H1 (cell line): ENCODE measurements at regions not wholly inside any gene's neighbourhood (a gene's known extent, or its start where the extent isn't known, plus 50 kb on each side); places are given as distances from the start of the nearest gene placed in this dataset.

ENCODE experiments used
- KDM5A ChIP-seq: fragments of 200-600 bp; IDR thresholded peaks from 2 replicates; pipeline ENCODE4 v1.7.1; 2012; ENCODE audit warnings: mild to moderate bottlenecking, low read length, inconsistent platforms, mixed read lengths
- RFX5 ChIP-seq: IDR thresholded peaks from 2 replicates; pipeline ENCODE4 v1.6.1; 2011; ENCODE audit warnings: low read depth, low read length, improper control_type of control experiment, borderline replicate concordance
- RXRA ChIP-seq: IDR thresholded peaks from 2 replicates; pipeline ENCODE4 v1.6.1; 2011; ENCODE audit warnings: low read depth, mild to moderate bottlenecking, low read length, moderate library complexity; ENCODE audit not compliant: insufficient read depth
- TF ChIP-seq, protein P1 (sequence below), 3 experiments: IDR thresholded peaks; 1 replicate in 2 of 3; 2 replicates in 1 of 3; pipeline versions ENCODE4 v1.5.1 to v1.6.1; 2011; ENCODE audit warnings: low read length in 3 of 3, mild to moderate bottlenecking in 3 of 3, inconsistent platforms in 2 of 3, low read depth in 1 of 3, moderate library complexity in 1 of 3; ENCODE audit not compliant: insufficient read depth in 1 of 3; ENCODE audit errors: control extremely low read depth in 1 of 3

DNA sequence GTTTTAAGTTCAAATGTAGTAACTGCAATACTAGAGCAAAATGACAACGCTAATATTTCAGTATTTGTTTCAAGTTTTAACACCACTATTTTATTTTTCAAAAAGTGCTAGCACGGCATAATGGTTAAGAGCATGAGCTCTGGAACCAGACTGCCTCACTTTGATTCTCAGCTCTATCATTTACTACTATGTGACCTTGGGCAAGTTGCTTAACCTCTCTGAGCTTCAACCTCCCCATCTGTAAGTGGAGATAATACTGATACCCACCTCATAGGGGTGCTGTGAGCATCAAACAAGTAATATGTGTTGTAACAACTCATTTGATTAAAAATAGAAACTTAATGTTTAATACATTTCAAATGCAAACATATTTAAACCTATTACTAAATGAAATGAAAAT, 115.4 kb upstream of the NPHP3 start (continued):
- TF ChIP-seq, protein P1, sequence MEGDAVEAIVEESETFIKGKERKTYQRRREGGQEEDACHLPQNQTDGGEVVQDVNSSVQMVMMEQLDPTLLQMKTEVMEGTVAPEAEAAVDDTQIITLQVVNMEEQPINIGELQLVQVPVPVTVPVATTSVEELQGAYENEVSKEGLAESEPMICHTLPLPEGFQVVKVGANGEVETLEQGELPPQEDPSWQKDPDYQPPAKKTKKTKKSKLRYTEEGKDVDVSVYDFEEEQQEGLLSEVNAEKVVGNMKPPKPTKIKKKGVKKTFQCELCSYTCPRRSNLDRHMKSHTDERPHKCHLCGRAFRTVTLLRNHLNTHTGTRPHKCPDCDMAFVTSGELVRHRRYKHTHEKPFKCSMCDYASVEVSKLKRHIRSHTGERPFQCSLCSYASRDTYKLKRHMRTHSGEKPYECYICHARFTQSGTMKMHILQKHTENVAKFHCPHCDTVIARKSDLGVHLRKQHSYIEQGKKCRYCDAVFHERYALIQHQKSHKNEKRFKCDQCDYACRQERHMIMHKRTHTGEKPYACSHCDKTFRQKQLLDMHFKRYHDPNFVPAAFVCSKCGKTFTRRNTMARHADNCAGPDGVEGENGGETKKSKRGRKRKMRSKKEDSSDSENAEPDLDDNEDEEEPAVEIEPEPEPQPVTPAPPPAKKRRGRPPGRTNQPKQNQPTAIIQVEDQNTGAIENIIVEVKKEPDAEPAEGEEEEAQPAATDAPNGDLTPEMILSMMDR (IDR thresholded peaks at IDR 0.05; ENCODE audit: control extremely low read depth in 1 of 3, insufficient read depth in 1 of 3, low read depth in 1 of 3, low read length in 3 of 3), result peak in 1 of 3 experiments; percentile 10; a peak in 1 of 4 replicates
- no peak for TF ChIP-seq KDM5A
- TF ChIP-seq RXRA, result no peak
- TF ChIP-seq RFX5, result no peak
